HG03066 (cell line): ENCODE measurements at regions not wholly inside any gene's neighbourhood (a gene's known extent, or its start where the extent isn't known, plus 50 kb on each side); places are given as distances from the start of the nearest gene placed in this dataset.
"Not testable (repeated sequence)": the region's sequence is repeated elsewhere in the genome, so short reads cannot be mapped to it uniquely, and the experiment has no call there.

Source experiments
- ATAC-seq: cut with Tn5 transposase; IDR thresholded peaks from one replicate; pipeline ENCODE4 v1.9.1; 2021; ENCODE audit warnings: low read depth; ENCODE audit not compliant: unreplicated experiment

DNA sequence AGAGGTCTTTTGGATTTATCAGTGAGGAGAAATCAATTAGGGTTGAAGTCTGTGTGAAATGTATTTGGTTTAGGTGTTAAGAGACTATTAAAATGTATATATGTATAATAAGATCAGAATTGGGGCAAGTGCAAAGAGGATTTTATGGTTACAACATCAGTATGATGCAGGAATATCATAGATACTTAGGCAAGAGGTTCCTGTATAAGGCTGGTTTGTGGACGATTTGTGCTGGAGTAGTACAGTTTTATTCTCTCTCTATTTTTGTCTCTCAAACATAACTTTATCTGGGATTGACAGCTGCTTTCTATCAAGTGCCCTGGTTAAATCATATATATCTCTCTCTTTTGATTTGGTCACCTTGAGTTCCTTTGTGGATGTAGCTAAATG lies 142.5 kb downstream of the CTH start:
- no peak for ATAC-seq

DNA sequence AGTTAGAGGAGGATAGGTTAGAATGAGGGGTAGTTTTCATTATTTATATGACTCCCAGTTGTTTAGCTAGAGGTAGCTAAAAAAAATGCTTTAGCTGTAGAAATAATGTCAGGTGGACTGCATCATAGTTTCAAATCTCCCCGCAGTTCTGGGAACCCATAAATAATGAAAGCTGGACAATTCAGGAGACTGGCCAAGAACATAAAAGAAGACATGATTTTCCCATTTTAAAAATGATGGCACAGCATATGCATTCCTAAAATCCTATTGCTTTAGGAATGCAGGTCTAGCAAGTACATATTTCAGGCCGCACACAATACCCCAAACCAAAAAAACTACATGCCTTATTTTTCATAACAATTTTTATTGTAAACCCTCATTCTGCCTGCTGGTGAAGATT lies 143.3 kb downstream of the CTH start:
- no peak for ATAC-seq

DNA sequence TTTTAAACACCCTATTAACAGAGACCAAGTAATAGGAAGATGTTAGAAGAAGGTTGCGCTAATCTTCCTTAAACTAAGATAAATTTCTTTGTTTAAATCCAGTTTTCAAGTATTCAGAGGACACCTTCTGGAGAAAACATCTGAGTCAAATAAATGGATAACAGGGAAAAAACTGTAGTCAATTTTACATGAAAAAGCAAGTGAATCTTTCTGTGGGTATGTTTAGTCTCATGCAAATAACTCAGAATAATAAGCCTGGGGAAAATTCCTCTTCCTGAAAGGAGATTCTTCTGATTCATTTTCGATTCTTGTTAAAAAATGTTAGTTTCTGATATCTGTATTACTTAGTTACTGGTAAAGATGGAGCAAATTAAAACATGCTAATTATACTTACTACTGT lies 145.5 kb downstream of the CTH start:
- no peak for ATAC-seq

DNA sequence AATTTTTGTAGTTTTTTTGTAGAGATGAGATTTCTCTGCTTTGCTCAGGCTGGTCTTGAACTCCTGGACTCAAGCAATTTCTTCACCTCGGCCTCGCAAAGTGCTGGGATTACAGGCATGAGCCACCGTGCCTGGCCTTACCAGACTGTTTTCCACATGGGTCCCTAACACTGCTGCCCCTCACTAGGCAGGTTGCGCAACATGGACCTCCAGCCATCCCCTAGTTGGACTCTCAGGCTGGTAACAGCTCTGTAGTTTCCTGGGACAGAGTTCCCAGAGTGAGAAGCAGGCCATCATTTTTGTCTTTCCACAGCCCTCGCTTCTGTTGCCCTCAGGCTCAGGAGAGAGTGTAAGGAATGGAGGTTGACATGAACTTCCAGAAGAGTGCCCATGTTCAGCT lies 156.1 kb downstream of the CTH start:
- ATAC-seq, result no peak

DNA sequence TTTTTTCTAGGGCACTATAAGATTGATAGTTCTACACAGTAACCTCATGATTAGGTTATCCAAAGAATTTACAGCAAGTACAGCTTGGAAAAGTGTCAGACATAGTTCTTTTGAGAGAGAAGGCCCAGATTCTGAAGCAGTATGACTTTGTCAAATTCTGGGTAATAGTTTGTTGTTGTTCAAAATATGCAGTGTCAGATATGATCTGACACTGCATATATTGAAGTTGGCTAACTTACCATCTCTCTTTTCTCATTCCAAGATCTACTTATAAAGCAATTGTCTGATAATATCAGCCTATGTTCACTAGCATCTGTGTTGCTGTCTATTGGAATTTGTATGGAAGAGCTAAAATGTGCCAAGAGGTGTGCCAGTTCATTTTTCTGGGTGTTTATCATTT lies 160.1 kb downstream of the CTH start:
- ATAC-seq, result no peak

DNA sequence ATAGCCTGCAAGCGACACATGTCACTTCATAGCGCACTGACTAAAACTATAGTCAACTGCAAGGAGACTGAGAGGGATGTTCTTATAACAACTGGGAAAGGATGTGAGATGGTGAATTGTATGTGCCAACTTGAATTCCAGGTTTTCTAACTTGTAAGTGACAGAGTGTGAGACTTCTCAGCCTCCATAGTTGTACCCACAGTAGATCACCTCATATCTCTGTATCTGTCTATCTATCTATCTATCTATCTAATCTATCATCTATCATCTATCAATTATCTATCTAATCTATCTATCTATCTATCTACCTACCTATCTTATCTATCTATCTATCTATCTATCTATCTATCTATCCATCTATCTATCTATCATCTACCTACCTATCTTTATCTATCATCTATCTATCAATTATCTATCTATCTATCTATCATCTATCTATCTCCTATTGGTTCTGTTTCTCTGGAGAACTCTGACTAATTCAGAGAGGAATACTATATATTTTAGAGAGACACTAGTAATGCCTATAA lies 162.3 kb downstream of the CTH start:
- ATAC-seq, result no peak

DNA sequence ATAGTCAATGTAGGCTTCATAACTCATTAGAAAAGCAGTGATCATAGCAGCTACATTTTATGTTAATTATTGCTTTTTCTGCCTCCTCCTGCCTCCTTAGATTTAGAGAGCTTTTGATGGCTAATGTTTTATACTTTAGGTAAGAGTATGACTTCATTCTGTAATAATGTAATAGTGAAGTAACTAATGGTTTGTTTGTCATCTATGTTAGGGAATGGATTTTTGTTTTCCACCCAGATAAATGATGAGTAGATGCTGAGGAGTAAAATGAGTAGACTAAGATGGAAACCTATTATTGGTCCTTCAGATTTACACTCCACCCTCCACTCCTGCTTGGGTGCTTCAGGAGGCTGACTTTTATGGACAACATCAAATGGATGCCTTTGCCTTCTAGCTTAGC lies 170.6 kb downstream of the CTH start:
- no peak for ATAC-seq

DNA sequence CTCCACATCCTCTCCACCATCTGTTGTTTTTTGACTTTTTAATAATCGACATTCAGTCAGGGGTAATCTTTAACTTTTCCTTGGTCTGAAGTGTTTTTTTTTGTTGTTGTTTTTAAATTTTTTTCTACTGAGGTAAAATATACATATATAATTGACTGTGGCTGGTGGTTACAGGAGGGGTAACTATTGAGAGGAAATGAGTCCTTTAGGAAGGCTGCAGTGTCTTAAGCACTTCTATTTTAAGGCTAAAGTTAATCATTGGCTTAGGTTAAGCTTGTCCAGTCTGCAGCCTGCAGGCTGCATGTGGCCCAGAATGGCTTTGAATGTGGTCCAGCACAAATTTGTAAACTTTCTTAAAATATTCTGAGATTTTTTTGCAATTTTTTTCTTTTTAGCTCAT lies 172.5 kb downstream of the CTH start:
- ATAC-seq, result peak; percentile 81

DNA sequence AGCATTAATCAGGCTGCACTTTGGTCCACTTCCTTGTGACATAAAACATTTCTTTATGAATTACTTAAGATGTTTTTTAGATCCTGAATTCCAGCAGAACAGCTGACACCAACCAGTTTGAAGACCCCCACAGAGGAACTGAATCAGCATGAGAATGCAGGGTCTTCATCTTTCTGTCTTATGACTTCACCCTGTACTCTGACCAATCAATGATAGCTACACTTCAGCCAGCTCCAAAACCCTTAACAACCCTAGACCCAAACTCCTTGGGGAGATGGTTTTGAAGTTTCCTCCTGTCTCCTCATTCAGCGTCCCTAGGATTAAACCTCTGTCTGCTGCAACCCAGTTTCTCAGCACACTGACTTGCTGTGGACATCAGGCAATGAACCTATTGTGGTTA lies 175.0 kb downstream of the CTH start:
- ATAC-seq, result no peak

DNA sequence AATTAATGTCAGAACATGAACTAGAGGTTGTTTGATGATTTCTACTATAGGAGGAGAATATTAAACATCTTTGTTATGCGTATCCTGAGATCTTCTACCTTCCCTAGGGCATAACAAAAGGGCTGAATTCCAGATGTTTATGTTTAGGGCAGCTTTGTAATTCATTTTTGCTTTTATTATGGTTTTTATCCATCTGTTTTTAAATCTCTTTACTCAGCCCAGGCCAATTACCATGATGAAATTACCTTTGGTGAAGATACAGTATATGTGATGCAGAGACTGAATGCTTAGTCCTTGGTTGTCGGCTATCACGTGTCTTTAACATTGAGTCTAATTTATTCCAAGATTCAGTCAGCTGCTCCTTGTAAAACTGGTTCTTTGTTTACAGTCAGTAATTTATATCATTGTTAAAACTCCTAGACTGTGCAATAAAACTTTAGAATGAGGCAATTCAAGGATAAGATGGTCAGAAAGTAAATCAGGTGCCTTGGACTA lies 176.9 kb downstream of the CTH start:
- no peak for ATAC-seq

DNA sequence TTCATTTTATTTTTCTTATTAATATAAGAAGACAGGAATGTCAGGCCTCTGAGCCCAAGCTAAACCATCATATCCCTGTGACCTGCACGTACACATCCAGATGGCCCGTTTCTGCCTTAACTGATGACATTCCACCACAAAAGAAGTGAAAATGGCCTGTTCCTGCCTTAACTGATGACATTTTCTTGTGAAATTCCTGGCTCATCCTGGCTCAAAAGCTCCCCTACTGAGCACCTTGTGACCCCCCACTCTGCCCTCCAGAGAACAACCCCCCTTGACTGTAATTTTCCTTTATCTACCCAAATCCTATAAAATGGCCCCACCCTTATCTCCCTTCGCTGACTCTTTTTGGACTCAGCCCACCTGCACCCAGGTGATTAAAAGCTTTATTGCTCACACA lies 182.5 kb downstream of the CTH start:
- not testable (repeated sequence) for ATAC-seq

DNA sequence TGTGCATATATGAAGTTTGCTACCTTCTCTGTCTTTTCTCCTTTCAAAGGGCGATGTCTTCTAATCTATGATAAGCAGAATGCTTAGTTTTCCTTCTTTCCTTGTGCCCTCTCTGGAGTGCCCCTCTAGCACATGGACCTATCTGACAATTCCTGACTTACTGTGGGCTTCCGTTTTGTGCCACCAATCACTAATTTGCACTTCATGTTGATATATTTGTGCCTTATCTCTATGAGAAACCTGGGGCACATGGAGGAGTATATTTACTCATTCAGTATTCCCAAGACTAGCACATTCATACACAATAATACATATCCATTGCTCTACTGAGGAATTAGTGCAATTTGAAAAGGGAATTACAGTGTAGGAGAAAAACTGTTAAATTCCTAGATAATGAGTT lies 197.7 kb downstream of the CTH start:
- no peak for ATAC-seq

DNA sequence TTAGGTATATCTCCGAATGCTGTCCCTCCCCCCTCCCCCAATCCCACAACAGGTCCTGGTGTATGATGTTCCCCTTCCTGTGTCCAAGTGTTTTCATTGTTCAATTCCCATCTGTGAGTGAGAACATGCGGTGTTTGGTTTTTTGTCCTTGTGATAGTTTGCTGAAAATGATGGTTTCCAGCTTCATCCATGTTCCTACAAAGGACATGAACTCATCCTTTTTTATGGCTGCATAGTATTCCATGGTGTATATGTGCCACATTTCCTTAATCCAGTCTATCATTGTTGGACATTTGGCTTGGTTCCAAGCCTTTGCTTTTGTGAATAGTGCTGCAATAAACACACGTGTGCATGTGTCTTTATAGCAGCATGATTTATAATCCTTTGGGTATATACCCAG lies 199.1 kb downstream of the CTH start:
- ATAC-seq, result not testable (repeated sequence)

DNA sequence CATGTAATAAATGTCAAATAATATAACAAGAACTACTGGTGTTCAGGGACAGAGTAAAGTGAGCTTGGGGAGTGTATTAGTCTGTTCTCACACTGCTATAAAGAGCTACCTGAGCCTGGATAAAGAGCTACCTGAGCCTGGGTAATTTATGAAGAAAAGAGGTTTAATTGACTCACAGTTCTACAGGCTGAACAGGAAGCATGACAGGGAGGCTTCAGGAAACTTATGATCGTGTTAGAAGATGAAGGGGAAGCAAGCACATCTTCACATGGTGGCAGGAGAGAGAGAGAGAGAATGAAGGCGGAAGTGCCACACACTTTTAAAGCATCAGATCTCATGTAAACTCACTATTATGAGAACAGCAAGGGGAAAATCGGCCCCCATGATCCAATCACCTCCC lies 205.9 kb downstream of the CTH start:
- no peak for ATAC-seq

DNA sequence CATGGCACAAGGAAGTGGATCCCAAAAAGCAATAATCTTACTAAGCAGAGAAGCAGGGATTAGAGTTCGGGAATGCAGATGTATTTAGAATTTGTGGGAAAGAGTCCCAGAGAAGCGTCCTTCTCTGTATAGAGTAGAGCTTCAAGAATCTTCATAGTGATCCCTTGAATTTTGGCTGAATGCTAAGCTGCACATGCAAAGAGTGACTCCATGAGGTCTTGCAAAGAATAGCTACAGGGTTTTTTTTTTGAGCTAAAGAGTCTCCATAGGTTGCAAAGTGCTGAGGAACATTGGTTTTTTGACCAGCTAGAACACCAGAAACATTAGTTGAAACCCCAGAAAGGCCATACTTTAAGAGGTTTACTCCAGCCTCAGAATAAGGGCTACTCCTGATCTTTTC lies 206.7 kb downstream of the CTH start:
- ATAC-seq, result no peak

DNA sequence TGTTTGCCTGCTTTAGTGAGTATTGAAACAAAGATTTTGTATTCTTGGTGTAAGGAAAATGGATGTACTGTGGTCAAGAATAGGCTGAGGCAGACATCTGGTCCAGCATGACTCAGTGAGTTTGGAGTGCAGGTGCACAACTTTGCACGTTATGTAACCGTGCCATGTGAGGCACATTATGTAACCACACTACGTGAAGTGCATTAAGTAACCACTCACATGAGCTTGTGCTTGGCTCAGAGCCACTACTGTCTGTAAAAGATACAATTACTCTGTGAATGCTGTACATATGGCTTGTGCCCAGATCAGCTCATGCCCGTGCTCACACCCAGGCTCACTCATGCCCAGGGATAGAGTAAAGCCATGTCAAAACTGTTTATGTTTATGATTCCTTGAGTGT lies 216.8 kb downstream of the CTH start:
- ATAC-seq, result no peak

DNA sequence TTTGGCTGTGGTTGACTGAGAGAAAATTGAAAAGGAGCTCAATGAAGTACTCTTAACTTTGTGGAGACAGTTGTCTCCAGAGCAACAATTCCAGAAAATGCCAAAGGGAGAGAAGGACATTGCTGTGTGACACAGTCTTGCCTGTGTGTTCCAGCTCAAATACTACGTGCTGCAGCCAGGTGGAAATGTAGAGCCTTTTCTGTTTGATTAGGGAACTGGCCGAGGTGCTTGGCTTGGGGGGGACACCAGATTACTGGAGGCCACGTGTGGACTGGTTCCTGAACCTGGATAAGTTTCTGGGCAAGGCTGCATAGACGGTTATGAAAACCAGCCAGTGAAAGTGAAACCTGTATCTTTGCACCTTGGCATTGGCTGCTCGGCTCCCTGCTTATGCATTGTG lies 217.9 kb downstream of the CTH start:
- no peak for ATAC-seq

DNA sequence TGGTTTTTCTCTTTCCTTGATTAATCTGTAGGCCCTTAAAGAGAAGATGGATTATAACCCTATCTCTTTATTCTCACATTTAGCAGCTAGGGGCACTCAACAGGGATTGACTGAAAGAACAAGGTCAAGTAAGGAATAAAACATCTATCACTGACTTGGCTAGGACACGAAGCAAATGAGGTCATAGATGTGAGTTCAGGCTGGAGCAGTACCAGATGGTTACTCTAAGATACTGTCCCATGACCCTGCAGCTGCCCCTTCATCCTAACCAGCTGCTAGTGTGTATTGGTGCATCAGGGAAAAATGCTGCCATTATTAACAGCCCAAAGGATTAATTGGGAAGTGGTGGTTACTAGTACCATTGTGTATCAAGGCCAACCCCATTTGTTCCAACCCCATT lies 221.9 kb downstream of the CTH start:
- ATAC-seq, result no peak

DNA sequence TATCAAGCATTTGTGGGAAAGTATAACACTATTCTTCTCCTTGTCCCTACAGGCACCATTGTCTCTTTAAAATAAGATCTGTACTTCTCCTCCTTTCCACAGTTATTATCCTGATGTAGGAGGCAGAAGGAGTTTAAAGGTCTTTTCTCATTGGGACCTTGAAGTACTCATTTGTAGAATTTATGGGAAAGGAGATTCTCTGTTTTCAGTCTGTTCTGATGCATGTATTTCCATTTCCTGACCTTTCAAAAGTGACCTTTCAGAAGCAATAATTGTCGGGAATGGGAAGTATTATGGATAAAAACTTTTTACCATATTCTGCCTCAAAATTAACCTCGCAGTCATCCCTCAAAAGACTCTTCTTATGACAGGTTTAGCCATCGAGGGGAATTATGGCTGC lies 224.8 kb downstream of the CTH start:
- no peak for ATAC-seq

DNA sequence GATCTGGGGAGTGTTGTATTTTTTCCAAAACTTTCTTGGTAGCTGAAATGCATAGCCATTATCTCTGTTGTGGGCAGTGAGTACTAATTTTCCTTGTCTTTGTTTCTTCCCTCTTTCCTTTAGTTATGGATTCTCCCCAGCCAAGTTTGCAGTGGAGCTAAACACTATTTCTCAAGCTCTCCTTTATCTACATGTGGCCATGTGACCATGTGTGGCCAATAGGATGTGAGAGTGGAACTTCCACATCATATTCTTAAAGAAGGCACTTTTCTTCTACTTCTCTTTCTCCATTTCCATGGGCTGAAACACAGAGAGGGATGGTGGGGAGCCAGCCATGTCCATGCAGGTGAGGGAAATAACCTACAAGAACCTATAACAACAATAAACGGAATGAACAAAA lies 230.8 kb downstream of the CTH start:
- no peak for ATAC-seq

DNA sequence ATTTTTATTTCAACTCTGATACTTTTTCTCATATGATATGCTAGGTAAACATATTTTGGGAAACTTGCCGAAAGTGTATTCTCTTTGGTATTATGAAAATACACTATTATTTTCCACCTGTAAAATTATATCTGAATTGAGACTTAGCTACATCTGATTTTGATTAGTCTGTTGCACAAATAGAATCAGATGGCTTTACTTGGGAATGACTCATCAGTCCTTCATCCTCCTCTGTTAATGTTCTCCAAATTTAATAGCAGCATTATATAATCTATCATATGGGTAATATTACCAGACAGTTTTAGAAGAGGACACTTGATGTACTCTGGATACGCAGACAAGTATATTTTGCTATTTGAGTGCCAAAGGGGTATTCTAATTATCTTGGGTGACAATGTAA lies 245.3 kb downstream of the CTH start:
- no peak for ATAC-seq

DNA sequence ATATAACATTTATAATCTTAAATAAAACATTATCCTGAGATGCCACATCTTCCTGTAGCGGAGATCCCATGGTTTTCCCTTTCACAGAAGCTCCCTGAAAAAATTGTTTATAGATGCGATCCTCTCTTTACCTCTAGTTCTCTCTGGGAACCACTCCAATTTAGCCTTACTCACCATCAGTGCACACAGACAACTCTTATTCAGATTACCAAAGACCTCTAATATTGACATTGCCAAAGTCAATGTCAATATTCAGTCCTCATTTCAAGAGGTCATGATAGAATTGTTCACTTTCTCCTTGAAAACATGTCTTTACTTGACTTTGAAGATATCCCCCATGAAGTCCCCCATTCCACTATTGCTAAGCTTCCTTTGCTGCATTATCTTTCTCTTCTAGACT lies 248.8 kb downstream of the CTH start:
- no peak for ATAC-seq

DNA sequence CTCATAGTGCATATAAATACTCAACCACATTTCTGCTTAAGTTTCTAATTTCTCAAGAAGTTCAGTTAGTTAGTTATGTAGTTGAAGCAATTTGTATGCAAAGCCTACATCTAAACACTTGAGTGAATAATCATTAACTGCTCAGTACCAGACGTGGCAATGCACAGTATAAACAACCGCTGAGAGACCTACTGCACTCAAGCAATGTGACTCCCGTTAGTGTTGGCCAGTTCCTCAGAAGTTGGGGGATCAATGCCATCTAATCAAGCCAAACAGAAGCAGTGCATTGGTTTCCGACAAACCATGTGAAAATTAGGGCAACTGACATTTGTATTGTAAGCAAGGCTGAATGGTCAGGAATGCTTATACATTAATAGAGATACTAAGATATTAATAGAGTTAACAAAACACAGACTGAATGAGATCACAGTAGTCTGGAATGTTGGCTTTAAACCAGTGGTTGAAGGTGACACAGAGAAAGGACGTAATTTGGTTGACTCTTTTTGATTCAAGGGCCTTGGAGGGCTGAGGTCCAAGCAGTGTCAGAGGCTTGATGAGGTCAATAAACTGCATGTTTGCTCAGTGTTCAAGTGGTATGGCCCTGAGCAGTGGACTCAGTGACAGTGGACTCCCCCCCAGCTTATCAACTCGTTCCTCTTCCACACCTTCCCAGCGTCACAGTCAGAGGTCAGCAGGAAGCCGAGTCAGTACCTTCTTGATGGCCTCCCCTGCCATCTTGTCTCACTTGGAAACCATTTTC lies 255.5 kb downstream of the CTH start:
- no peak for ATAC-seq
